ENCODE measurements at regions not wholly inside any gene's neighbourhood (a gene's known extent, or its start where the extent isn't known, plus 50 kb on each side); places are given as distances from the start of the nearest gene placed in this dataset.

DNA sequence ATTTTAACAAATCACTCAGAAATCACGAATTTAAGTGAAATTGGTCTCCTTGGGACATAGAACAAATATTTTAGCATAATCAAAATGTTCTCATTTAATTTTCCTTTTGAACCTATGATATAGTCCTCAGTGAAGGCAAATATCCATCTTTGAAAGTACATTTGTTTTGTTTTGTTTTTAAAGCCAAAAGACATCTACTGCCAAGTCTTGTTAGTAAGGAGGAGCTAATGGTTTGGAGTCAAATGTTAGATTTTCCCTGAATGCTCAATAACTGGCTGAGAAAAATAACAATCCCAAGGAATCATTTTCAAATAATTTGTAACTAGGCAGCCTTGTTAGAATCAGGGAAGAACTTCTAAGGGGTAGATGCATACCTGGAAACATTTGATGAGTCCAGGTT, 302.9 kb upstream of the MAF start:
- Histone ChIP-seq H3K27ac (ENCODE audit: low read depth, low read length, poor library complexity, severe bottlenecking) (no peak overlapping the region), H3K4me1 (ENCODE audit: insufficient read depth, low read length, poor library complexity, severe bottlenecking) (no peaks in the 10 kb centered on the region), H3K27me3 (replicated peaks; ENCODE audit: insufficient read depth, low read depth, low read length, poor library complexity) (no peaks in the 10 kb centered on the region), H3K4me3 (ENCODE audit: low read depth, low read length, poor library complexity, severe bottlenecking) (no peak overlapping the region), H3K36me3 (ENCODE audit: insufficient read depth, low read length, poor library complexity, severe bottlenecking) (no peaks in the 10 kb centered on the region), H3K9me3 (ENCODE audit: low read depth, low read length, poor library complexity, severe bottlenecking) (peaks cover 14% of the 10 kb centered on the region)
- no TSS peak for BruUV-seq (replicated peaks)
- ChIA-PET POLR2A (ENCODE audit: low non-redundant PET) (no interaction called here), CTCF (no interaction called here)
- TF ChIP-seq, protein P1, sequence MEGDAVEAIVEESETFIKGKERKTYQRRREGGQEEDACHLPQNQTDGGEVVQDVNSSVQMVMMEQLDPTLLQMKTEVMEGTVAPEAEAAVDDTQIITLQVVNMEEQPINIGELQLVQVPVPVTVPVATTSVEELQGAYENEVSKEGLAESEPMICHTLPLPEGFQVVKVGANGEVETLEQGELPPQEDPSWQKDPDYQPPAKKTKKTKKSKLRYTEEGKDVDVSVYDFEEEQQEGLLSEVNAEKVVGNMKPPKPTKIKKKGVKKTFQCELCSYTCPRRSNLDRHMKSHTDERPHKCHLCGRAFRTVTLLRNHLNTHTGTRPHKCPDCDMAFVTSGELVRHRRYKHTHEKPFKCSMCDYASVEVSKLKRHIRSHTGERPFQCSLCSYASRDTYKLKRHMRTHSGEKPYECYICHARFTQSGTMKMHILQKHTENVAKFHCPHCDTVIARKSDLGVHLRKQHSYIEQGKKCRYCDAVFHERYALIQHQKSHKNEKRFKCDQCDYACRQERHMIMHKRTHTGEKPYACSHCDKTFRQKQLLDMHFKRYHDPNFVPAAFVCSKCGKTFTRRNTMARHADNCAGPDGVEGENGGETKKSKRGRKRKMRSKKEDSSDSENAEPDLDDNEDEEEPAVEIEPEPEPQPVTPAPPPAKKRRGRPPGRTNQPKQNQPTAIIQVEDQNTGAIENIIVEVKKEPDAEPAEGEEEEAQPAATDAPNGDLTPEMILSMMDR (conservative IDR thresholded peaks at IDR 0.05; ENCODE audit: low read depth, low read length), result no peak
- no peak for TF ChIP-seq EZH2 (IDR thresholded peaks at IDR 0.05; ENCODE audit: borderline replicate concordance, low read depth, low read length, poor library complexity, severe bottlenecking)
- intact Hi-C loops (cut with micrococcal nuclease; ENCODE audit: unreplicated experiment), result no loop called here
- no peak for DNase-seq (ENCODE audit: low spot score)

DNA sequence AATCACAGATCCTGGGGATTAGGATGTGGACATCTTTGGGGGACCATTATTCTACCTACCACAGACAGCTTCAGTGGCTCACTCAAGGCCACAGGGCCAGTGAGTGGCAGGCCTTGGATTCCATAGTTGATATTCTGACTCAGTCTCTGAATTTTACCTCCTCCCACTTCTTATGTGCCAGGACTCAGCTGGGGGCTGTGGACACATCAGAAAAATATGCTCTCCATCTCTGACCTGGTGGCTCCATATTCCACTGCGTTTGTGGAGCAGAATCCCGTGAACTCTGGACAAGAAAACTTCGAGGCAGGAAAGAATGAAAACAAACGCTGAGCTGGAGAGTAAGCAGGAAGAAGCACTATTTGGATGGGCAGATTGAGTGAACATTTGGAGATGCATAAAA, 301.8 kb upstream of the MAF start:
- CTCF ChIA-PET, result no interaction called here
- intact Hi-C loops (cut with micrococcal nuclease; ENCODE audit: unreplicated experiment), result no loop called here
- no peak for TF ChIP-seq EZH2 (IDR thresholded peaks at IDR 0.05; ENCODE audit: borderline replicate concordance, low read depth, low read length, poor library complexity, severe bottlenecking)
- TF ChIP-seq, protein P1 (conservative IDR thresholded peaks at IDR 0.05; ENCODE audit: low read depth, low read length), result no peak

DNA sequence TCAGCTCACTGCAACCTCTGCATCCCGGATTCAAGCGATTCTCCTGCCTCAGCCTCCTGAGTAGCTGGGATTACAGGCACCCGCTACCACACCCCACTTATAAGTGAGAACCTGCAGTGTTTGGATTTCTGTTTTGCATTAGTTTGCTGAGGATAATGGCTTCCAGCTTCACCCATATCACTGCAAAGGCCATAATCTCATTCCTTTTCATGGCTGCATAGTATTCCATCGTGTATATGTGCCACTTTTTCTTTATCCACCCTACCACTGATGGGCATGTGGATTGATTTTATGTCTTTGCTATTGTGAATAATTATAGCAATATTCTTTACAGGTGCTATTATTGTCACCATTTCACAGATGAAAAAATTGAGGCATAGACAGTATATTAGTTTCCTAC, 301.0 kb upstream of the MAF start:
- Histone ChIP-seq H3K4me3 (ENCODE audit: low read depth, low read length, poor library complexity, severe bottlenecking) (no peak overlapping the region), H3K36me3 (ENCODE audit: insufficient read depth, low read length, poor library complexity, severe bottlenecking) (no peaks in the 10 kb centered on the region), H3K27me3 (replicated peaks; ENCODE audit: insufficient read depth, low read depth, low read length, poor library complexity) (no peaks in the 10 kb centered on the region), H3K9me3 (ENCODE audit: low read depth, low read length, poor library complexity, severe bottlenecking) (peaks cover 14% of the 10 kb centered on the region), H3K4me1 (ENCODE audit: insufficient read depth, low read length, poor library complexity, severe bottlenecking) (no peaks in the 10 kb centered on the region), H3K27ac (ENCODE audit: low read depth, low read length, poor library complexity, severe bottlenecking) (no peak overlapping the region)
- no peak for DNase-seq (ENCODE audit: low spot score)
- CTCF ChIA-PET, result no interaction called here
- POLR2A ChIA-PET (ENCODE audit: low non-redundant PET), result no interaction called here
- no TSS peak for BruUV-seq (replicated peaks)
- intact Hi-C loops (cut with micrococcal nuclease; ENCODE audit: unreplicated experiment), result no loop called here
- TF ChIP-seq, protein P1 (conservative IDR thresholded peaks at IDR 0.05; ENCODE audit: low read depth, low read length), result no peak
- TF ChIP-seq EZH2 (IDR thresholded peaks at IDR 0.05; ENCODE audit: borderline replicate concordance, low read depth, low read length, poor library complexity, severe bottlenecking), result no peak

More for the DNA sequence above, 301.8 kb upstream of the MAF start:
- Histone ChIP-seq H3K36me3 (ENCODE audit: insufficient read depth, low read length, poor library complexity, severe bottlenecking) (no peaks in the 10 kb centered on the region), H3K27me3 (replicated peaks; ENCODE audit: insufficient read depth, low read depth, low read length, poor library complexity) (no peaks in the 10 kb centered on the region), H3K27ac (ENCODE audit: low read depth, low read length, poor library complexity, severe bottlenecking) (no peak overlapping the region), H3K4me1 (ENCODE audit: insufficient read depth, low read length, poor library complexity, severe bottlenecking) (no peaks in the 10 kb centered on the region), H3K4me3 (ENCODE audit: low read depth, low read length, poor library complexity, severe bottlenecking) (no peak overlapping the region), H3K9me3 (ENCODE audit: low read depth, low read length, poor library complexity, severe bottlenecking) (peaks cover 14% of the 10 kb centered on the region)
- DNase-seq (ENCODE audit: low spot score), result no peak
- BruUV-seq (replicated peaks), result no TSS peak
- POLR2A ChIA-PET (ENCODE audit: low non-redundant PET), result no interaction called here
